Activated T-helper 1 cell treated with anti-CD3 and anti-CD28 coated beads, Interleukin-12 subunit alpha, Interleukin-12 subunit beta, Interleukin-2, Interleukin-4 antibody, amounts not matched to agents 30 ng/mL and 10 ng/mL and 1 ng/mL, durations not matched to agents 14 hours and 24 hours and 36 hours (primary cell): ENCODE measurements at regions not wholly inside any gene's neighbourhood (a gene's known extent, or its start where the extent isn't known, plus 50 kb on each side); places are given as distances from the start of the nearest gene placed in this dataset.

Experiments used
- DNase-seq: peaks from one replicate; pipeline ENCODE4 v3.0.0; 2021; ENCODE audit warnings: low spot score
- H3K27ac Mint-ChIP-seq: one replicate; pipeline ENCODE4 v1.8.0; 2021; ENCODE audit warnings: mild to moderate bottlenecking, mixed read lengths
- H3K27me3 Mint-ChIP-seq: one replicate; pipeline ENCODE4 v1.8.0; 2022; ENCODE audit warnings: mild to moderate bottlenecking, moderate library complexity, mixed read lengths; ENCODE audit not compliant: insufficient read depth
- H3K36me3 Mint-ChIP-seq: one replicate; pipeline ENCODE4 v1.8.0; 2021; ENCODE audit warnings: low read depth, mixed read lengths
- H3K4me1 Mint-ChIP-seq: one replicate; pipeline ENCODE4 v1.8.0; 2021; ENCODE audit warnings: low read depth, mixed read lengths
- H3K4me3 Mint-ChIP-seq: one replicate; pipeline ENCODE4 v1.8.0; 2021; ENCODE audit warnings: mild to moderate bottlenecking, moderate library complexity, mixed read lengths
- H3K9me3 Mint-ChIP-seq: one replicate; pipeline ENCODE4 v1.8.0; 2021; ENCODE audit warnings: mixed read lengths
- intact Hi-C: fragments of 100-400 bp; cut with micrococcal nuclease; formaldehyde crosslinking; loops from one replicate; pipeline ENCODE4 v1.15.1; 2024

GRCh38 chr4:24675721-24676389, 91.5 kb upstream of the DHX15 start:
- H3K4me1 Mint-ChIP-seq = no peaks in the 10 kb centered on the region
- intact Hi-C loops = no loop called here
- DNase-seq = no peak
- H3K27ac Mint-ChIP-seq = no peak overlapping the region
- no peaks in the 10 kb centered on the region for H3K36me3 Mint-ChIP-seq
- peaks cover 3% of the 10 kb centered on the region for H3K27me3 Mint-ChIP-seq
- H3K9me3 Mint-ChIP-seq = no peaks in the 10 kb centered on the region
- no peak overlapping the region for H3K4me3 Mint-ChIP-seq

GRCh38 chr4:24677909-24678308, 93.6 kb upstream of the DHX15 start:
- DNase-seq = no peak
- no peaks in the 10 kb centered on the region for H3K4me1 Mint-ChIP-seq
- H3K9me3 Mint-ChIP-seq = no peaks in the 10 kb centered on the region
- intact Hi-C loops = no loop called here
- no peaks in the 10 kb centered on the region for H3K36me3 Mint-ChIP-seq
- no peak overlapping the region for H3K27ac Mint-ChIP-seq
- H3K27me3 Mint-ChIP-seq = peaks cover 8% of the 10 kb centered on the region
- no peak overlapping the region for H3K4me3 Mint-ChIP-seq

- no peaks in the 10 kb centered on the region for H3K9me3 Mint-ChIP-seq
- no peak for DNase-seq
- H3K27ac Mint-ChIP-seq = no peak overlapping the region
- H3K4me1 Mint-ChIP-seq = no peaks in the 10 kb centered on the region
- peaks cover 8% of the 10 kb centered on the region for H3K27me3 Mint-ChIP-seq
- intact Hi-C loops = no loop called here
- H3K4me3 Mint-ChIP-seq = no peak overlapping the region
- no peaks in the 10 kb centered on the region for H3K36me3 Mint-ChIP-seq
These were observed 96.5 kb upstream of the DHX15 start for GRCh38 chr4:24680746-24681448.

GRCh38 chr4:24683116-24683515, 98.8 kb upstream of the DHX15 start:
- Mint-ChIP-seq H3K4me1 (no peaks in the 10 kb centered on the region), H3K4me3 (no peak overlapping the region), H3K9me3 (no peaks in the 10 kb centered on the region), H3K36me3 (no peaks in the 10 kb centered on the region), H3K27ac (no peak overlapping the region), H3K27me3 (peaks cover 6% of the 10 kb centered on the region)
- DNase-seq = no peak
- intact Hi-C loops = no loop called here

- H3K4me3 Mint-ChIP-seq = no peak overlapping the region
- no peaks in the 10 kb centered on the region for H3K4me1 Mint-ChIP-seq
- no peak overlapping the region for H3K27ac Mint-ChIP-seq
- no peak for DNase-seq
- intact Hi-C loops = loop anchor here (1.0 to 5.0 kb wide), 3 partner anchors 105 to 215 kb away; partner anchors contain the start of gene DHX15
- H3K27me3 Mint-ChIP-seq = peaks cover 5% of the 10 kb centered on the region
- no peaks in the 10 kb centered on the region for H3K9me3 Mint-ChIP-seq
- no peaks in the 10 kb centered on the region for H3K36me3 Mint-ChIP-seq
These were observed 102.7 kb upstream of the DHX15 start for GRCh38 chr4:24686866-24687692.

GRCh38 chr4:24688453-24688852, 104.1 kb upstream of the DHX15 start:
- no peak overlapping the region for H3K4me3 Mint-ChIP-seq
- H3K27me3 Mint-ChIP-seq = peaks cover 2% of the 10 kb centered on the region
- no peaks in the 10 kb centered on the region for H3K9me3 Mint-ChIP-seq
- H3K36me3 Mint-ChIP-seq = no peaks in the 10 kb centered on the region
- intact Hi-C loops = loop anchor here (5.0 kb wide), 2 partner anchors 106 to 216 kb away; partner anchors contain the start of gene DHX15
- H3K27ac Mint-ChIP-seq = no peak overlapping the region
- DNase-seq = no peak
- H3K4me1 Mint-ChIP-seq = no peaks in the 10 kb centered on the region

- Mint-ChIP-seq H3K27ac (no peak overlapping the region), H3K36me3 (no peaks in the 10 kb centered on the region), H3K27me3 (peaks cover 2% of the 10 kb centered on the region), H3K9me3 (no peaks in the 10 kb centered on the region), H3K4me3 (no peak overlapping the region), H3K4me1 (no peaks in the 10 kb centered on the region)
- intact Hi-C loops = loop anchor here (5.0 kb wide), 2 partner anchors 107 to 217 kb away; partner anchors contain the start of gene DHX15
- DNase-seq = no peak
These were observed 104.9 kb upstream of the DHX15 start for GRCh38 chr4:24689212-24689611.

- H3K4me1 Mint-ChIP-seq = no peaks in the 10 kb centered on the region
- no peak overlapping the region for H3K4me3 Mint-ChIP-seq
- H3K27me3 Mint-ChIP-seq = peaks cover 4% of the 10 kb centered on the region
- intact Hi-C loops = no loop called here
- no peak for DNase-seq
- no peaks in the 10 kb centered on the region for H3K9me3 Mint-ChIP-seq
- no peak overlapping the region for H3K27ac Mint-ChIP-seq
- H3K36me3 Mint-ChIP-seq = no peaks in the 10 kb centered on the region
These were observed 104.9 kb upstream of the SOD3 start for GRCh38 chr4:24690436-24690835.

GRCh38 chr4:24693636-24694035, 101.7 kb upstream of the SOD3 start:
- Mint-ChIP-seq H3K9me3 (no peaks in the 10 kb centered on the region), H3K27ac (no peak overlapping the region), H3K4me1 (no peaks in the 10 kb centered on the region), H3K36me3 (no peaks in the 10 kb centered on the region), H3K27me3 (peaks cover 2% of the 10 kb centered on the region), H3K4me3 (no peak overlapping the region)
- no peak for DNase-seq
- intact Hi-C loops = no loop called here

GRCh38 chr4:24700118-24700517, 95.3 kb upstream of the SOD3 start:
- Mint-ChIP-seq H3K9me3 (no peaks in the 10 kb centered on the region), H3K4me3 (no peak overlapping the region), H3K27me3 (peaks cover 5% of the 10 kb centered on the region), H3K4me1 (no peaks in the 10 kb centered on the region), H3K27ac (no peak overlapping the region), H3K36me3 (no peaks in the 10 kb centered on the region)
- intact Hi-C loops = no loop called here
- no peak for DNase-seq

GRCh38 chr4:24701683-24702082, 93.7 kb upstream of the SOD3 start:
- Mint-ChIP-seq H3K4me1 (no peaks in the 10 kb centered on the region), H3K27me3 (peaks cover 7% of the 10 kb centered on the region), H3K4me3 (no peak overlapping the region), H3K36me3 (no peaks in the 10 kb centered on the region), H3K9me3 (no peaks in the 10 kb centered on the region), H3K27ac (no peak overlapping the region)
- DNase-seq = no peak
- intact Hi-C loops = no loop called here

GRCh38 chr4:24702281-24702680, 93.1 kb upstream of the SOD3 start:
- H3K4me1 Mint-ChIP-seq = no peaks in the 10 kb centered on the region
- H3K4me3 Mint-ChIP-seq = no peak overlapping the region
- DNase-seq = no peak
- no peaks in the 10 kb centered on the region for H3K36me3 Mint-ChIP-seq
- intact Hi-C loops = no loop called here
- peaks cover 7% of the 10 kb centered on the region for H3K27me3 Mint-ChIP-seq
- no peak overlapping the region for H3K27ac Mint-ChIP-seq
- H3K9me3 Mint-ChIP-seq = no peaks in the 10 kb centered on the region

- Mint-ChIP-seq H3K4me3 (no peak overlapping the region), H3K4me1 (no peaks in the 10 kb centered on the region), H3K27ac (no peak overlapping the region), H3K27me3 (peaks cover 7% of the 10 kb centered on the region), H3K9me3 (no peaks in the 10 kb centered on the region), H3K36me3 (no peaks in the 10 kb centered on the region)
- DNase-seq = no peak
- intact Hi-C loops = no loop called here
These were observed 92.1 kb upstream of the SOD3 start for GRCh38 chr4:24703298-24703697.
